Spleen (tissue), 11 donors: ENCODE measurements at regions not wholly inside any gene's neighbourhood (a gene's known extent, or its start where the extent isn't known, plus 50 kb on each side); places are given as distances from the start of the nearest gene placed in this dataset.

Source experiments
- DNase-seq: peaks from one replicate; pipeline ENCODE4 v3.0.0-alpha.2; 2020
- H3K27ac ChIP-seq, 8 donors: fragments of 200-600 bp; sonication (generic) in 7 of 8; 1 replicate in 4 of 8; 2 replicates in 4 of 8; pipeline versions ENCODE4 v1.5.0 to v1.8.0; 2016 to 2021; ENCODE audit warnings: inconsistent platforms in 4 of 8, mild to moderate bottlenecking in 4 of 8, moderate library complexity in 1 of 8
- H3K27me3 ChIP-seq, 7 donors: fragments of 200-600 bp; sonication (generic) in 6 of 7; replicated peaks in 1 of 7; 1 replicate in 4 of 7; 2 replicates in 3 of 7; pipeline versions ENCODE4 v1.5.0 to v1.8.0; 2016 to 2021; ENCODE audit warnings: inconsistent platforms in 3 of 7, mild to moderate bottlenecking in 1 of 7
- H3K36me3 ChIP-seq, 6 donors: fragments of 200-600 bp; sonication (generic) in 5 of 6; 1 replicate in 4 of 6; 2 replicates in 2 of 6; pipeline versions ENCODE4 v1.5.0 to v1.8.0; 2016 to 2021; ENCODE audit warnings: inconsistent platforms in 2 of 6
- H3K4me1 ChIP-seq, 6 donors: fragments of 200-600 bp; sonication (generic) in 5 of 6; 1 replicate in 3 of 6; 2 replicates in 3 of 6; pipeline versions ENCODE4 v1.5.0 to v1.8.0; 2016 to 2021; ENCODE audit warnings: inconsistent platforms in 3 of 6
- H3K4me3 ChIP-seq, 8 donors: fragments of 200-600 bp; sonication (generic) in 7 of 8; 1 replicate in 4 of 8; 2 replicates in 4 of 8; pipeline versions ENCODE4 v1.5.0 to v1.8.0; 2016 to 2021; ENCODE audit warnings: inconsistent platforms in 4 of 8, mild to moderate bottlenecking in 4 of 8, moderate library complexity in 2 of 8
- H3K9me3 ChIP-seq, 8 donors: fragments of 200-600 bp; sonication (generic) in 7 of 8; 1 replicate in 4 of 8; 2 replicates in 4 of 8; pipeline versions ENCODE4 v1.5.0 to v1.8.0; 2016 to 2021; ENCODE audit warnings: inconsistent platforms in 4 of 8
- CTCF ChIP-seq, 11 experiments: fragments of 200-600 bp in 7 of 11; fragments of 450-650 bp in 4 of 11; sonication (generic) in 4 of 11; IDR thresholded peaks in 8 of 11; conservative IDR thresholded peaks in 3 of 11; 1 replicate in 7 of 11; 2 replicates in 4 of 11; pipeline versions ENCODE4 v1.4.0 to v1.8.0; 2016 to 2021; ENCODE audit warnings: antibody characterized with exemption in 11 of 11, inconsistent platforms in 4 of 11, mild to moderate bottlenecking in 1 of 11
- POLR2A ChIP-seq, 3 donors: fragments of 450-650 bp; IDR thresholded peaks; one replicate each; pipeline ENCODE4 v1.5.1; 2017; ENCODE audit warnings: antibody characterized with exemption in 3 of 3, mild to moderate bottlenecking in 1 of 3
- POLR2AphosphoS5 ChIP-seq, 3 donors: sonication (generic); formaldehyde crosslinking; IDR thresholded peaks; one replicate each; pipeline ENCODE4 v1.5.1; 2017; ENCODE audit warnings: antibody characterized with exemption in 3 of 3
- WGBS, 5 donors: extraction: QIAGEN DNeasy Blood & Tissue Kit in 3 of 5; methylation state at CpG; one replicate each; pipeline versions ENCODE4 v1.1.5 to v1.1.7; 2013 to 2018; 5-methylcytosine and 5-hydroxymethylcytosine counted together
- intact Hi-C: fragments of 100-400 bp; cut with DNase I; formaldehyde crosslinking; loops from one replicate; pipeline ENCODE4 v1.15.0; 2023; ENCODE audit warnings: low total_unique reads
- donor health status: healthy with polysubstance abuse.
- donor health status: DM: no; HTN: no; CAD: no; lungs with moderate emphysema.
- donor health status: DM: no; HTN: no; CAD: no.
- donor health status: Bipolar disorder and iron deficiency.
- donor health status: healthy.
- donor health status: DM: no; HTN: no; CAD: no.
- donor health status: DM: yes; HTN: yes; CAD: no.

GRCh38 chr10:85433248-85433647 is 933.3 kb downstream of the GRID1 start:
- TF ChIP-seq CTCF (IDR thresholded peaks at IDR 0.05 in 8 of 11, conservative IDR thresholded peaks at IDR 0.05 in 3 of 11) (no peak), POLR2AphosphoS5 (IDR thresholded peaks at IDR 0.05) (no peak), POLR2A (IDR thresholded peaks at IDR 0.05) (no peak)
- no peaks in the 10 kb centered on the region for H3K9me3 ChIP-seq
- H3K4me3 ChIP-seq, result no peak overlapping the region
- no peak for DNase-seq
- intact Hi-C loops, result no loop called here
- no peaks in the 10 kb centered on the region for H3K36me3 ChIP-seq
- no peaks in the 10 kb centered on the region for H3K4me1 ChIP-seq
- no peak overlapping the region for H3K27ac ChIP-seq
- H3K27me3 ChIP-seq, result no peaks in the 10 kb centered on the region
- WGBS, 5 donors, result 89 to 97% (median 93%) methylated on average over 7 of the region's 7 CpGs

GRCh38 chr10:85444868-85445267 is 921.7 kb downstream of the GRID1 start:
- no peak for TF ChIP-seq POLR2AphosphoS5 (IDR thresholded peaks at IDR 0.05)
- no peak for TF ChIP-seq CTCF (IDR thresholded peaks at IDR 0.05 in 8 of 11, conservative IDR thresholded peaks at IDR 0.05 in 3 of 11)
- TF ChIP-seq POLR2A (IDR thresholded peaks at IDR 0.05), result no peak
- H3K27ac ChIP-seq, result no peak overlapping the region
- no peak for DNase-seq
- H3K4me3 ChIP-seq, result no peak overlapping the region
- WGBS, 5 donors, result 60 to 89% (median 86%) methylated on average over 2 of the region's 2 CpGs
- no peaks in the 10 kb centered on the region for H3K4me1 ChIP-seq
- H3K9me3 ChIP-seq, result no peaks in the 10 kb centered on the region
- no peaks in the 10 kb centered on the region for H3K36me3 ChIP-seq
- no peaks in the 10 kb centered on the region for H3K27me3 ChIP-seq
- intact Hi-C loops, result no loop called here

- H3K9me3 ChIP-seq, result no peaks in the 10 kb centered on the region
- H3K27me3 ChIP-seq, result no peaks in the 10 kb centered on the region
- H3K27ac ChIP-seq, result no peak overlapping the region
- H3K36me3 ChIP-seq, result no peaks in the 10 kb centered on the region
- no peaks in the 10 kb centered on the region for H3K4me1 ChIP-seq
- intact Hi-C loops, result no loop called here
- TF ChIP-seq CTCF (IDR thresholded peaks at IDR 0.05 in 8 of 11, conservative IDR thresholded peaks at IDR 0.05 in 3 of 11) (no peak), POLR2A (IDR thresholded peaks at IDR 0.05) (no peak), POLR2AphosphoS5 (IDR thresholded peaks at IDR 0.05) (no peak)
- no peak overlapping the region for H3K4me3 ChIP-seq
- 42 to 61% (median 46%) methylated on average over 2 of the region's 2 CpGs for WGBS, 5 donors
- DNase-seq, result no peak
These were observed 920.9 kb downstream of the GRID1 start for GRCh38 chr10:85445702-85446101.

- no peak overlapping the region for H3K27ac ChIP-seq
- no peak for DNase-seq
- no peaks in the 10 kb centered on the region for H3K4me1 ChIP-seq
- 59 to 73% (median 63%) methylated on average over 2 of the region's 2 CpGs for WGBS, 5 donors
- H3K4me3 ChIP-seq, result no peak overlapping the region
- H3K36me3 ChIP-seq, result no peaks in the 10 kb centered on the region
- H3K27me3 ChIP-seq, result no peaks in the 10 kb centered on the region
- intact Hi-C loops, result no loop called here
- H3K9me3 ChIP-seq, result no peaks in the 10 kb centered on the region
- TF ChIP-seq CTCF (IDR thresholded peaks at IDR 0.05 in 8 of 11, conservative IDR thresholded peaks at IDR 0.05 in 3 of 11) (no peak), POLR2AphosphoS5 (IDR thresholded peaks at IDR 0.05) (no peak), POLR2A (IDR thresholded peaks at IDR 0.05) (no peak)
These were observed 919.8 kb downstream of the GRID1 start for GRCh38 chr10:85446827-85447226.
